ENCODE measurements at regions not wholly inside any gene's neighbourhood (a gene's known extent, or its start where the extent isn't known, plus 50 kb on each side); places are given as distances from the start of the nearest gene placed in this dataset.

- DNase-seq (ENCODE audit: low read depth, low spot score), result no peak
These were observed 400.5 kb downstream of the RAPGEF2 start for GRCh38 chr4:159503236-159504008.

GRCh38 chr4:159504684-159505083 lies 401.8 kb downstream of the RAPGEF2 start:
- Histone ChIP-seq H3K9me1 (ENCODE audit: control insufficient read depth, extremely low read depth, insufficient read depth, low read length) (no peaks in the 10 kb centered on the region), H2AFZ (ENCODE audit: control insufficient read depth, low read length) (no peak overlapping the region), H3K9me3 (ENCODE audit: control insufficient read depth, low read depth, low read length) (no peaks in the 10 kb centered on the region), H3K27me3 (ENCODE audit: control insufficient read depth, extremely low read depth, insufficient read depth, low read length) (no peaks in the 10 kb centered on the region), H3K4me3 (ENCODE audit: control insufficient read depth in 2 of 3, extremely low read depth in 1 of 3, insufficient read depth in 2 of 3, low read depth in 1 of 3, low read length in 3 of 3) (no peak overlapping the region), H3K9ac (ENCODE audit: control insufficient read depth, extremely low read depth, insufficient read depth, low read length) (no peak overlapping the region), H3K4me1 (ENCODE audit: control insufficient read depth, extremely low read depth, insufficient read depth, low read length) (no peaks in the 10 kb centered on the region), H3K79me2 (ENCODE audit: control insufficient read depth, insufficient read depth, low read length) (peaks cover 10% of the 10 kb centered on the region), H3K27ac (ENCODE audit: control insufficient read depth, insufficient read depth, low read length) (no peak overlapping the region), H4K20me1 (ENCODE audit: control insufficient read depth, extremely low read depth, insufficient read depth, low read length) (no peaks in the 10 kb centered on the region), H3K4me2 (ENCODE audit: control insufficient read depth, extremely low read depth, insufficient read depth, low read depth, low read length) (no peak overlapping the region), H3K36me3 (ENCODE audit: control insufficient read depth in 2 of 2, extremely low read depth in 1 of 2, insufficient read depth in 2 of 2, low read length in 2 of 2) (no peaks in the 10 kb centered on the region)
- TF ChIP-seq, protein P1, sequence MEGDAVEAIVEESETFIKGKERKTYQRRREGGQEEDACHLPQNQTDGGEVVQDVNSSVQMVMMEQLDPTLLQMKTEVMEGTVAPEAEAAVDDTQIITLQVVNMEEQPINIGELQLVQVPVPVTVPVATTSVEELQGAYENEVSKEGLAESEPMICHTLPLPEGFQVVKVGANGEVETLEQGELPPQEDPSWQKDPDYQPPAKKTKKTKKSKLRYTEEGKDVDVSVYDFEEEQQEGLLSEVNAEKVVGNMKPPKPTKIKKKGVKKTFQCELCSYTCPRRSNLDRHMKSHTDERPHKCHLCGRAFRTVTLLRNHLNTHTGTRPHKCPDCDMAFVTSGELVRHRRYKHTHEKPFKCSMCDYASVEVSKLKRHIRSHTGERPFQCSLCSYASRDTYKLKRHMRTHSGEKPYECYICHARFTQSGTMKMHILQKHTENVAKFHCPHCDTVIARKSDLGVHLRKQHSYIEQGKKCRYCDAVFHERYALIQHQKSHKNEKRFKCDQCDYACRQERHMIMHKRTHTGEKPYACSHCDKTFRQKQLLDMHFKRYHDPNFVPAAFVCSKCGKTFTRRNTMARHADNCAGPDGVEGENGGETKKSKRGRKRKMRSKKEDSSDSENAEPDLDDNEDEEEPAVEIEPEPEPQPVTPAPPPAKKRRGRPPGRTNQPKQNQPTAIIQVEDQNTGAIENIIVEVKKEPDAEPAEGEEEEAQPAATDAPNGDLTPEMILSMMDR (optimal IDR thresholded peaks at IDR 0.05 in 1 of 3, IDR thresholded peaks at IDR 0.05 in 1 of 3, conservative IDR thresholded peaks at IDR 0.05 in 1 of 3; ENCODE audit: extremely low read depth in 1 of 3, insufficient read depth in 2 of 3, low read length in 3 of 3), result no peak
- no peak for TF ChIP-seq EZH2 (IDR thresholded peaks at IDR 0.05; ENCODE audit: low read length)
- no peak for FAIRE-seq
- DNase-seq (ENCODE audit: low read depth, low spot score), result no peak
- dilution Hi-C loops (cut with MboI; ENCODE audit: extremely low pct_ligation_motif_present, low sequenced_read_pairs), result no loop called here

More at GRCh38 chr4:159503236-159504008, 400.5 kb downstream of the RAPGEF2 start:
- H3K4me3 ChIP-seq (ENCODE audit: control insufficient read depth in 2 of 3, extremely low read depth in 1 of 3, insufficient read depth in 2 of 3, low read depth in 1 of 3, low read length in 3 of 3), result no peak overlapping the region
- peaks cover 16% of the 10 kb centered on the region for H3K79me2 ChIP-seq (ENCODE audit: control insufficient read depth, insufficient read depth, low read length)
- dilution Hi-C loops (cut with MboI; ENCODE audit: extremely low pct_ligation_motif_present, low sequenced_read_pairs), result no loop called here
- no peaks in the 10 kb centered on the region for H3K9me1 ChIP-seq (ENCODE audit: control insufficient read depth, extremely low read depth, insufficient read depth, low read length)
- no peaks in the 10 kb centered on the region for H4K20me1 ChIP-seq (ENCODE audit: control insufficient read depth, extremely low read depth, insufficient read depth, low read length)
- no peak for FAIRE-seq
- no peaks in the 10 kb centered on the region for H3K4me1 ChIP-seq (ENCODE audit: control insufficient read depth, extremely low read depth, insufficient read depth, low read length)
- no peak overlapping the region for H2AFZ ChIP-seq (ENCODE audit: control insufficient read depth, low read length)
- no peak overlapping the region for H3K9ac ChIP-seq (ENCODE audit: control insufficient read depth, extremely low read depth, insufficient read depth, low read length)
- TF ChIP-seq, protein P1 (optimal IDR thresholded peaks at IDR 0.05 in 1 of 3, IDR thresholded peaks at IDR 0.05 in 1 of 3, conservative IDR thresholded peaks at IDR 0.05 in 1 of 3; ENCODE audit: extremely low read depth in 1 of 3, insufficient read depth in 2 of 3, low read length in 3 of 3), result no peak
- TF ChIP-seq EZH2 (IDR thresholded peaks at IDR 0.05; ENCODE audit: low read length), result no peak
- H3K27me3 ChIP-seq (ENCODE audit: control insufficient read depth, extremely low read depth, insufficient read depth, low read length), result no peaks in the 10 kb centered on the region
- H3K36me3 ChIP-seq (ENCODE audit: control insufficient read depth in 2 of 2, extremely low read depth in 1 of 2, insufficient read depth in 2 of 2, low read length in 2 of 2), result no peaks in the 10 kb centered on the region
- no peak overlapping the region for H3K4me2 ChIP-seq (ENCODE audit: control insufficient read depth, extremely low read depth, insufficient read depth, low read depth, low read length)
- H3K9me3 ChIP-seq (ENCODE audit: control insufficient read depth, low read depth, low read length), result no peaks in the 10 kb centered on the region
- H3K27ac ChIP-seq (ENCODE audit: control insufficient read depth, insufficient read depth, low read length), result no peak overlapping the region

Measured in keratinocyte (primary cell).